SK-N-SH (cell line): ENCODE measurements at regions not wholly inside any gene's neighbourhood (a gene's known extent, or its start where the extent isn't known, plus 50 kb on each side); places are given as distances from the start of the nearest gene placed in this dataset.

Experiments
- CTCF ChIA-PET: fragments of 300-600, 350-600 bp; formaldehyde crosslinking; extraction: SDS; loops from one replicate; lab custom pipeline; 2021; lab: Yijun Ruan, JAX
- POLR2A ChIA-PET: fragments of 350-600 bp; sonication (Branson Sonifier 250); formaldehyde crosslinking; extraction: SDS; loops from one replicate; lab custom pipeline; 2020; ENCODE audit warnings: antibody characterized with exemption, inconsistent platforms; lab: Yijun Ruan, JAX
- DNase-seq: peaks from one replicate; pipeline ENCODE4 v3.0.0; 2012
- H2AFZ ChIP-seq: fragments of 200-600 bp; sonication (generic); 2 replicates; pipeline ENCODE4 v1.8.1; 2016; ENCODE audit warnings: antibody characterized with exemption, mild to moderate bottlenecking, low read depth
- H3F3A ChIP-seq: fragments of 200-600 bp; sonication (generic); replicated peaks from 2 replicates; pipeline ENCODE3; 2016; ENCODE audit warnings: antibody characterized with exemption, mild to moderate bottlenecking; ENCODE audit not compliant: insufficient read depth
- H3K27ac ChIP-seq, 2 experiments: fragments of 200-500 bp in 1 of 2; fragments of 200-600 bp in 1 of 2; sonication (Bioruptor generic) in 1 of 2; sonication (generic), shearing (Covaris generic) in 1 of 2; 2 replicates each; pipeline versions ENCODE4 v1.5.1 to v1.6.1; 2014 to 2016; ENCODE audit warnings: low read depth in 2 of 2, inconsistent platforms in 1 of 2, low read length in 1 of 2, mild to moderate bottlenecking in 1 of 2, mixed read lengths in 1 of 2
- H3K27me3 ChIP-seq: fragments of 200-600 bp; sonication (generic), shearing (Covaris generic); 2 replicates; pipeline ENCODE4 v1.6.1; 2016; ENCODE audit warnings: mixed run types; ENCODE audit not compliant: insufficient read depth
- H3K36me3 ChIP-seq, 2 experiments: fragments of 200-500 bp in 1 of 2; fragments of 200-600 bp in 1 of 2; sonication (Bioruptor generic) in 1 of 2; sonication (generic) in 1 of 2; replicated peaks in 1 of 2; 2 replicates each; pipeline versions ENCODE3 to v1.5.1; 2014 to 2016; ENCODE audit warnings: low read length in 1 of 2, mild to moderate bottlenecking in 1 of 2; ENCODE audit not compliant: insufficient read depth in 2 of 2, control insufficient read depth in 1 of 2
- H3K4me1 ChIP-seq, 2 experiments: fragments of 200-500 bp in 1 of 2; fragments of 200-600 bp in 1 of 2; sonication (Bioruptor generic) in 1 of 2; sonication (generic), shearing (Covaris generic) in 1 of 2; 2 replicates each; pipeline versions ENCODE4 v1.5.1 to v1.6.1; 2014 to 2016; ENCODE audit warnings: low read depth in 1 of 2, low read length in 1 of 2, mixed run types in 1 of 2; ENCODE audit not compliant: insufficient read depth in 2 of 2, control insufficient read depth in 1 of 2
- H3K4me2 ChIP-seq: fragments of 200-600 bp; sonication (generic), shearing (Covaris generic); 2 replicates; pipeline ENCODE4 v1.6.1; 2017; ENCODE audit warnings: mixed run types
- H3K4me3 ChIP-seq, 2 experiments: fragments of 200-500 bp in 1 of 2; fragments of 200-600 bp in 1 of 2; sonication (Bioruptor generic) in 1 of 2; sonication (generic), shearing (Covaris generic) in 1 of 2; 2 replicates each; pipeline versions ENCODE4 v1.5.1 to v1.8.1; 2014 to 2016; ENCODE audit warnings: low read depth in 2 of 2, inconsistent platforms in 1 of 2, low read length in 1 of 2, mild to moderate bottlenecking in 1 of 2, mixed read lengths in 1 of 2, moderate library complexity in 1 of 2
- H3K79me2 ChIP-seq: fragments of 200-600 bp; sonication (generic); 2 replicates; pipeline ENCODE4 v1.8.1; 2017; ENCODE audit warnings: mild to moderate bottlenecking; ENCODE audit not compliant: insufficient read depth
- H3K9ac ChIP-seq: fragments of 200-600 bp; sonication (generic); 2 replicates; pipeline ENCODE4 v1.6.1; 2017; ENCODE audit warnings: mixed run types
- H3K9me2 ChIP-seq: fragments of 200-600 bp; sonication (generic); 2 replicates; pipeline ENCODE4 v1.6.1; 2017; ENCODE audit warnings: mixed run types
- H3K9me3 ChIP-seq: fragments of 200-600 bp; sonication (generic); 2 replicates; pipeline ENCODE4 v1.6.1; 2017; ENCODE audit warnings: mixed run types, mild to moderate bottlenecking, moderate library complexity
- H4K20me1 ChIP-seq: fragments of 200-600 bp; sonication (generic); 2 replicates; pipeline ENCODE4 v1.6.1; 2017; ENCODE audit warnings: mild to moderate bottlenecking, mixed run types; ENCODE audit not compliant: insufficient read depth
- ELF1 ChIP-seq: IDR thresholded peaks from 2 replicates; pipeline ENCODE4 v1.4.0; 2012
- EZH2phosphoT487 ChIP-seq: fragments of 200-600 bp; sonication (generic); IDR thresholded peaks from 2 replicates; pipeline ENCODE4 v1.6.1; 2017; ENCODE audit warnings: low read depth, mixed run types, mild to moderate bottlenecking, antibody characterized with exemption, moderate library complexity, borderline replicate concordance
- FOXJ3 ChIP-seq: sonication (generic); formaldehyde crosslinking; IDR thresholded peaks from 2 replicates; pipeline ENCODE4 v1.5.1; 2020; ENCODE audit warnings: mild to moderate bottlenecking, missing genetic modification reagents
- FOXM1 ChIP-seq: IDR thresholded peaks from 2 replicates; pipeline ENCODE4 v1.4.0; 2012; ENCODE audit warnings: low read depth, mild to moderate bottlenecking
- GABPA ChIP-seq: IDR thresholded peaks from 2 replicates; pipeline ENCODE4 v1.4.0; 2012; ENCODE audit warnings: low read depth, mild to moderate bottlenecking
- MEF2A ChIP-seq: IDR thresholded peaks from 2 replicates; pipeline ENCODE4 v1.4.0; 2012; ENCODE audit warnings: low read depth, borderline replicate concordance
- MXI1 ChIP-seq: IDR thresholded peaks from 2 replicates; pipeline ENCODE4 v1.6.1; 2012; ENCODE audit warnings: mild to moderate bottlenecking, low read depth, low read length, improper control_type of control experiment
- NRF1 ChIP-seq: IDR thresholded peaks from 2 replicates; pipeline ENCODE4 v1.6.1; 2012; ENCODE audit warnings: low read depth, mild to moderate bottlenecking, low read length
- PBX3 ChIP-seq: IDR thresholded peaks from 2 replicates; pipeline ENCODE4; 2012
- RCOR1 ChIP-seq: fragments of 150-350 bp; IDR thresholded peaks from 2 replicates; pipeline ENCODE4 v1.6.1; 2017; ENCODE audit warnings: antibody characterized with exemption, low read length
- RFX5 ChIP-seq: IDR thresholded peaks from 2 replicates; pipeline ENCODE4 v1.6.1; 2012; ENCODE audit warnings: mild to moderate bottlenecking, improper control_type of control experiment, low read length
- SMC3 ChIP-seq: IDR thresholded peaks from 2 replicates; pipeline ENCODE4 v1.6.1; 2012; ENCODE audit warnings: low read depth, low read length, improper control_type of control experiment
- TAF1 ChIP-seq: IDR thresholded peaks from 2 replicates; pipeline ENCODE4 v1.6.1; 2012; ENCODE audit warnings: low read depth, mild to moderate bottlenecking, low read length, moderate library complexity, borderline replicate concordance
- TEAD4 ChIP-seq: IDR thresholded peaks from 2 replicates; pipeline ENCODE4 v1.4.0; 2012; ENCODE audit warnings: mild to moderate bottlenecking, borderline replicate concordance; ENCODE audit not compliant: insufficient read depth
- YY1 ChIP-seq: IDR thresholded peaks from 2 replicates; pipeline ENCODE4 v1.4.0; 2012; ENCODE audit warnings: low read depth, mild to moderate bottlenecking
- WGBS: methylation state at CpG from one replicate; pipeline ENCODE4 v1.1.6; 2017; ENCODE audit warnings: low lambda C conversion rate; 5-methylcytosine and 5-hydroxymethylcytosine counted together
- TF ChIP-seq, protein P1 (sequence below): IDR thresholded peaks from 2 replicates; pipeline ENCODE4 v1.4.0; 2012; ENCODE audit warnings: low read depth, borderline replicate concordance
- TF ChIP-seq, protein P2 (sequence below): IDR thresholded peaks from 2 replicates; pipeline ENCODE4 v1.4.0; 2012; ENCODE audit warnings: low read depth
- TF ChIP-seq, protein P3 (sequence below): fragments of 200-600 bp; sonication (generic); IDR thresholded peaks from 2 replicates; pipeline ENCODE4 v1.6.1; 2017; ENCODE audit warnings: antibody characterized with exemption, mild to moderate bottlenecking, moderate library complexity

DNA sequence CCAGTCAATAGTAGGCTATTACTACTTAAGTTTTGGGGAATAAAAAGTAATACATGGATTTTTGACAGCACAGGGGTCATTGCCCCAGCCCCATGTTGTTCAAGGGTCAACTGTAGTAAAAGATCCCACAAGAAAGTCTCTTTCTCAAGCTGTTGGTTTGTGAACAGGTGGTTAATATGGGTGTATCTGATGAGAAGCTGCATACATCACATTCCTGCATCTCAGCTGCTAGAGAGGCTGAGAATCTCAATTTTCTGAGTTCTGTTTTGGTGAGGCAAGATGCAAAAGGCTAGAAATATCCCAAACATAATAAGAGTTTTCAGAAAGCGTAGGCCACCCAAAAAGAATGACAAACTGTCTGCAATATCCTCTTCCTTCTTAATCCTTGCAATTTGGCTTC, 76.8 kb upstream of the DAPK1 start:
- TF ChIP-seq GABPA, result no peak
- TF ChIP-seq NRF1, result no peak
- TF ChIP-seq FOXM1, result no peak
- TF ChIP-seq RFX5, result no peak
- no peak for TF ChIP-seq RCOR1
- TF ChIP-seq MEF2A, result no peak
- TF ChIP-seq YY1, result no peak
- no peak for TF ChIP-seq ELF1
- no peak for TF ChIP-seq PBX3
- no peak for TF ChIP-seq MXI1
- TF ChIP-seq EZH2phosphoT487, result no peak
- TF ChIP-seq, protein P1, sequence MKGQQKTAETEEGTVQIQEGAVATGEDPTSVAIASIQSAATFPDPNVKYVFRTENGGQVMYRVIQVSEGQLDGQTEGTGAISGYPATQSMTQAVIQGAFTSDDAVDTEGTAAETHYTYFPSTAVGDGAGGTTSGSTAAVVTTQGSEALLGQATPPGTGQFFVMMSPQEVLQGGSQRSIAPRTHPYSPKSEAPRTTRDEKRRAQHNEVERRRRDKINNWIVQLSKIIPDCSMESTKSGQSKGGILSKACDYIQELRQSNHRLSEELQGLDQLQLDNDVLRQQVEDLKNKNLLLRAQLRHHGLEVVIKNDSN, result no peak
- no peak for TF ChIP-seq SMC3
- TF ChIP-seq FOXJ3 (CRISPR knock-in tag), result no peak
- TF ChIP-seq, protein P2, sequence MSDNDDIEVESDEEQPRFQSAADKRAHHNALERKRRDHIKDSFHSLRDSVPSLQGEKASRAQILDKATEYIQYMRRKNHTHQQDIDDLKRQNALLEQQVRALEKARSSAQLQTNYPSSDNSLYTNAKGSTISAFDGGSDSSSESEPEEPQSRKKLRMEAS, result no peak
- TF ChIP-seq, protein P3, sequence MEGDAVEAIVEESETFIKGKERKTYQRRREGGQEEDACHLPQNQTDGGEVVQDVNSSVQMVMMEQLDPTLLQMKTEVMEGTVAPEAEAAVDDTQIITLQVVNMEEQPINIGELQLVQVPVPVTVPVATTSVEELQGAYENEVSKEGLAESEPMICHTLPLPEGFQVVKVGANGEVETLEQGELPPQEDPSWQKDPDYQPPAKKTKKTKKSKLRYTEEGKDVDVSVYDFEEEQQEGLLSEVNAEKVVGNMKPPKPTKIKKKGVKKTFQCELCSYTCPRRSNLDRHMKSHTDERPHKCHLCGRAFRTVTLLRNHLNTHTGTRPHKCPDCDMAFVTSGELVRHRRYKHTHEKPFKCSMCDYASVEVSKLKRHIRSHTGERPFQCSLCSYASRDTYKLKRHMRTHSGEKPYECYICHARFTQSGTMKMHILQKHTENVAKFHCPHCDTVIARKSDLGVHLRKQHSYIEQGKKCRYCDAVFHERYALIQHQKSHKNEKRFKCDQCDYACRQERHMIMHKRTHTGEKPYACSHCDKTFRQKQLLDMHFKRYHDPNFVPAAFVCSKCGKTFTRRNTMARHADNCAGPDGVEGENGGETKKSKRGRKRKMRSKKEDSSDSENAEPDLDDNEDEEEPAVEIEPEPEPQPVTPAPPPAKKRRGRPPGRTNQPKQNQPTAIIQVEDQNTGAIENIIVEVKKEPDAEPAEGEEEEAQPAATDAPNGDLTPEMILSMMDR, result no peak
- no peak for TF ChIP-seq TAF1
- TF ChIP-seq TEAD4, result no peak
- WGBS, result 27% methylated on average over 1 of the region's 1 CpG

More for the DNA sequence above, 76.8 kb upstream of the DAPK1 start:
- no peak overlapping the region for H2AFZ ChIP-seq
- ChIA-PET CTCF (no interaction called here), POLR2A (no interaction called here)
- no peak overlapping the region for H3K4me2 ChIP-seq
- no peak for DNase-seq
- no peaks in the 10 kb centered on the region for H3K36me3 ChIP-seq
- no peak overlapping the region for H3K9ac ChIP-seq
- H3K4me3 ChIP-seq, result no peak overlapping the region
- H3K27me3 ChIP-seq, result no peaks in the 10 kb centered on the region
- H4K20me1 ChIP-seq, result no peaks in the 10 kb centered on the region
- H3K27ac ChIP-seq, result no peak overlapping the region
- no peaks in the 10 kb centered on the region for H3K4me1 ChIP-seq
- no peaks in the 10 kb centered on the region for H3K9me3 ChIP-seq
- H3K9me2 ChIP-seq, result no peaks in the 10 kb centered on the region
- no peaks in the 10 kb centered on the region for H3K79me2 ChIP-seq
- no peaks in the 10 kb centered on the region for H3F3A ChIP-seq
